Activated CD8-positive, alpha-beta memory T cell treated with anti-CD3 and anti-CD28 coated beads, Interleukin-2, amount 10 ng/mL, durations not matched to agents 7 days and 5 days (primary cell): ENCODE measurements at regions not wholly inside any gene's neighbourhood (a gene's known extent, or its start where the extent isn't known, plus 50 kb on each side); places are given as distances from the start of the nearest gene placed in this dataset.
"Not testable (repeated sequence)": the region's sequence is repeated elsewhere in the genome, so short reads cannot be mapped to it uniquely, and the experiment has no call there.

Experiments
- ATAC-seq: fragments of 150-1000 bp; cut with Tn5 transposase; one replicate; pipeline ENCODE4 v1.10.0; 2021; ENCODE audit warnings: moderate library complexity
- CTCF ChIA-PET: fragments of 350-600 bp; sonication (Branson Sonifier 250); formaldehyde crosslinking; loops from one replicate; lab custom pipeline; 2021; ENCODE audit warnings: antibody characterized with exemption; lab: Charles Lee
- DNase-seq: peaks from one replicate; pipeline ENCODE4 v3.0.0-alpha.2; 2020
- H3K27ac Mint-ChIP-seq: one replicate; pipeline ENCODE4 v1.8.0; 2021; ENCODE audit warnings: mild to moderate bottlenecking, mixed read lengths
- H3K27me3 Mint-ChIP-seq: one replicate; pipeline ENCODE4 v1.8.0; 2021; ENCODE audit warnings: mixed read lengths
- H3K36me3 Mint-ChIP-seq: one replicate; pipeline ENCODE4 v1.8.0; 2021; ENCODE audit warnings: mild to moderate bottlenecking, mixed read lengths
- H3K4me1 Mint-ChIP-seq: one replicate; pipeline ENCODE4 v1.8.0; 2021; ENCODE audit warnings: mixed read lengths
- H3K4me3 Mint-ChIP-seq: one replicate; pipeline ENCODE4 v1.8.0; 2021; ENCODE audit warnings: mild to moderate bottlenecking, moderate library complexity, mixed read lengths
- H3K9me3 Mint-ChIP-seq: one replicate; pipeline ENCODE4 v1.8.0; 2022; ENCODE audit warnings: low read depth, mixed read lengths

- H3K9me3 Mint-ChIP-seq: no peaks in the 10 kb centered on the region
- no peak overlapping the region for H3K27ac Mint-ChIP-seq
- H3K27me3 Mint-ChIP-seq: peaks cover 2% of the 10 kb centered on the region
- H3K36me3 Mint-ChIP-seq: no peaks in the 10 kb centered on the region
- no peaks in the 10 kb centered on the region for H3K4me1 Mint-ChIP-seq
- CTCF ChIA-PET: no interaction called here
- H3K4me3 Mint-ChIP-seq: no peak overlapping the region
- ATAC-seq (no peak), DNase-seq (no peak)
Measured at GRCh38 chr20:48120120-48120519, 334.8 kb upstream of the SULF2 start.

DNA sequence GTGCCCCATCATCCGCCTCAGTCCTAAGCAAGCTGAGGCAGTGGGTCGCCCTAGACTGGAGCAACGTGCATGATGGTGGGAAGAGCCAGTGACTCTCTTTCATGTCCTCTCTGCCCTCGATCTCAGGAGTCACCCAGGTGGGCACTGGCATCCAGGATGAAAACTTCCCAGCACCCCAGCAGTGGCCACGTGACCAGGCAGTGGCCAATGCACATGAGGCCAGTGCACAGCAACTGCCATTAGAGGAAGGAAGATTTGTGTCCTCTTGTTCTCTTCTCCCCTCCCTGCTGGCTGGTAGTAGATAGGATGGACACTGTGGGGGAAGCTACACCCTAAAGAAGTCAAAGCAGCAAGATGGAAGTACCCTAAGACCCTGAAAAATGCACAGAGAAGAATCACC, 334.1 kb upstream of the SULF2 start:
- H3K4me1 Mint-ChIP-seq, H3K27me3 Mint-ChIP-seq, H3K27ac Mint-ChIP-seq, H3K9me3 Mint-ChIP-seq, CTCF ChIA-PET, DNase-seq, ATAC-seq, H3K4me3 Mint-ChIP-seq, H3K36me3 Mint-ChIP-seq: not testable (repeated sequence)

GRCh38 chr20:48115502-48115901, 330.2 kb upstream of the SULF2 start:
- Mint-ChIP-seq H3K9me3 (no peaks in the 10 kb centered on the region), H3K4me3 (no peak overlapping the region), H3K27ac (no peak overlapping the region), H3K36me3 (no peaks in the 10 kb centered on the region), H3K27me3 (peaks cover 3% of the 10 kb centered on the region), H3K4me1 (no peaks in the 10 kb centered on the region)
- CTCF ChIA-PET: no interaction called here
- ATAC-seq: no peak
- no peak for DNase-seq

DNA sequence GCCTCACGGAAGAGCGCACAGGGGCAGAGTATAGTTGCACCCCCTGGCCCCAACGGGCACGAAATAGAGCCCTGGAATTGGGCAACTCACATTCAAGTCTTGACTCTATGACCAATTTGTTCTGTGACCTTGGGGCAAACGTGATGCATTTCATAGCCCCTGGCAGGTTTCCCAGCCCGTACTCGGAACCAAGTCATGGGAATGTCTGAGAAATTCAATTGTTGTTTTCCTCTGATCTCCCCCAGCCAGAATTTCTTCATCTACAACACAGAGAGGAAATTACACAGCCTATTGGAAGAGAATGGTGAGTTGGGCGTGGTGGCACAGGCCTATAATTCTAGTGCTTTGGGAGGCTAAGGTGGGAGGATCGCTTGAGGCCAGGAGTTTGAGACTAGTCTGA, 322.3 kb upstream of the SULF2 start:
- CTCF ChIA-PET: no interaction called here
- no peaks in the 10 kb centered on the region for H3K4me1 Mint-ChIP-seq

GRCh38 chr20:48106428-48106827, 321.1 kb upstream of the SULF2 start:
- Mint-ChIP-seq H3K4me3 (no peak overlapping the region), H3K4me1 (no peaks in the 10 kb centered on the region), H3K27ac (no peak overlapping the region), H3K27me3 (peaks cover 2% of the 10 kb centered on the region), H3K9me3 (no peaks in the 10 kb centered on the region), H3K36me3 (no peaks in the 10 kb centered on the region)
- CTCF ChIA-PET: no interaction called here
- ATAC-seq (no peak), DNase-seq (no peak)

More for the DNA sequence above, 322.3 kb upstream of the SULF2 start:
- no peak overlapping the region for H3K27ac Mint-ChIP-seq
- H3K36me3 Mint-ChIP-seq: no peaks in the 10 kb centered on the region
- H3K9me3 Mint-ChIP-seq: no peaks in the 10 kb centered on the region
- H3K27me3 Mint-ChIP-seq: peaks cover 2% of the 10 kb centered on the region
- H3K4me3 Mint-ChIP-seq: no peak overlapping the region
- DNase-seq (no peak), ATAC-seq (no peak)

DNA sequence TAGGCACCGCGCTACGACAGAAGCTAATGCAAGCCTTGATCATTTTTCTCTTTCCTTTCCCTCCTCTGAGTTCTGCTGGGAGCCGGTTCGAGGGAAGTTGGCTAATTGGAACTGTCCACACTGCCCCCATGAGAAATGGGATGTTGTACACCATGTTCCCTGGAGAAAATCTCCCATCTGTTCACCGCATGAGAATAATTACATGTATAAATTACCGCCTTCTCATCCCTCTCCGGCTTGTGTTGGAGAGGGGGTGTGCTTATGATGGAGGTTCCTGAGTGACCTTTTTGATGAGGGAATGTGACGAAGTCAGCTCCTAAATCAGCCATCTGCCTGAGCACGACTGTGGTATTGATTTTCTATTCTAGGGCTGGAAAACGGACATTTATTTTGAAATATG, 320.2 kb upstream of the SULF2 start:
- CTCF ChIA-PET: no interaction called here
- no peaks in the 10 kb centered on the region for H3K4me1 Mint-ChIP-seq
- no peaks in the 10 kb centered on the region for H3K36me3 Mint-ChIP-seq
- DNase-seq (no peak), ATAC-seq (no peak)
- no peak overlapping the region for H3K27ac Mint-ChIP-seq
- H3K27me3 Mint-ChIP-seq: no peaks in the 10 kb centered on the region
- no peak overlapping the region for H3K4me3 Mint-ChIP-seq
- no peaks in the 10 kb centered on the region for H3K9me3 Mint-ChIP-seq

DNA sequence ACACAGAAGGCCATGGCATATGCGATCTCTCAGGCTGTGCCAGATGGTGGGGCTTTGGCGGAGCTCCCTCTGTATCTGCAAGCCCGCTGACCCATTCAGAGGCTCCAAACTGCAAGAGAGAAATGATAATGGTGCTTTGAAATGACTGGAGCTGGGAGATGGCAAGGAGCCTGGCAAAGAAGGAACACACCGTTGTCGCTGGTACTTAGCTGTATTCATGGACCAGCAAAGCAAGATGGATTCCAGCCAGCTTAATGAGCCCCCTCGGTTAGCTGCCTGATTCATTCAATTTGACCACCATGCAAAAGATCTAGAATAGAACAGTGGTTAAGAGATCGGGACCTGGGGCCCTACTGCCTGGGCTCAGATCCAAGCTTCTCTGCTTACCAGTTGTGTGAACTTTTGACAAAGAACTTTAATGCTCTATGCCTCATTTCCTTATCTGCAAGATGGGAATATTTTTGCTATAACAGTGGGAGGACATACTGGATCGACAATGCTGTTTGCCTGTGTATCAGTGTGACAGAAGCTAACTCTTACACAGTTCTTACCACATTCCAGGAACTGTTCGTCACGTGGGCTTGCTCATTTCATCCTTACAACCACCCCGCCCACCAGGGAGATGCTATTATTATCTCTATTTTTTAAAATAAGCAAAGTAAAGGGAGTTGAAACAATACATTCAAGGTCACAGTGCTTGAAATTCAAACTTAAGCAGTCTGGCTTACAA, 317.8 kb upstream of the SULF2 start:
- H3K4me3 Mint-ChIP-seq: no peak overlapping the region
- ATAC-seq: no peak
- no peaks in the 10 kb centered on the region for H3K4me1 Mint-ChIP-seq
- no peak for DNase-seq
- no peaks in the 10 kb centered on the region for H3K36me3 Mint-ChIP-seq
- H3K27me3 Mint-ChIP-seq: no peaks in the 10 kb centered on the region
- CTCF ChIA-PET: no interaction called here
- no peaks in the 10 kb centered on the region for H3K9me3 Mint-ChIP-seq
- no peak overlapping the region for H3K27ac Mint-ChIP-seq

- no peak for ATAC-seq
- Mint-ChIP-seq H3K27ac (no peak overlapping the region), H3K9me3 (no peaks in the 10 kb centered on the region), H3K4me3 (no peak overlapping the region), H3K4me1 (no peaks in the 10 kb centered on the region), H3K27me3 (no peaks in the 10 kb centered on the region), H3K36me3 (no peaks in the 10 kb centered on the region)
- DNase-seq: no peak
- CTCF ChIA-PET: no interaction called here
Measured at GRCh38 chr20:48102076-48102787, 317.0 kb upstream of the SULF2 start.

DNA sequence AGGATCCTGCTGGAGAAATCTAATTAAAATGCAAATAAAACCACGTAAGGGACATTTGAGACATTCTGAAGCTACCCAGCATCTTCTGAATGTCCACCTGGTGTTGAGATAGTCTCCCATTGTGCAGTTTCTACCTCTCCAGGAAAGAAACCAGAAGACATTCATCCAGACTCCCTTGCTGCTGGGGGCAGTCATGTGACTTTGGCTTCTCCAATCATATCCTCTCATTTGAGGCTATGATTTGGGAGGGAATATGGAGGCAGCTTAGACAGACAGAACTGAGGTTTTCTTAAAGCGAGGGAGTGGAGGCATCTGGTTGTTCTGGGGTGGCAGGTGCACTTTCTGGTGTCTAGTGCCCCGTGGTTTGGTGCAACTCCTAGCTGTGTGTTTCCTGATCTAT, 315.2 kb upstream of the SULF2 start:
- Mint-ChIP-seq H3K4me3 (no peak overlapping the region), H3K4me1 (no peaks in the 10 kb centered on the region), H3K27me3 (no peaks in the 10 kb centered on the region), H3K27ac (no peak overlapping the region), H3K36me3 (no peaks in the 10 kb centered on the region), H3K9me3 (no peaks in the 10 kb centered on the region)
- CTCF ChIA-PET: no interaction called here
- DNase-seq (no peak), ATAC-seq (no peak)

- Mint-ChIP-seq H3K4me1 (no peaks in the 10 kb centered on the region), H3K9me3 (no peaks in the 10 kb centered on the region), H3K36me3 (no peaks in the 10 kb centered on the region), H3K4me3 (no peak overlapping the region), H3K27me3 (no peaks in the 10 kb centered on the region), H3K27ac (no peak overlapping the region)
- DNase-seq (no peak), ATAC-seq (no peak)
- CTCF ChIA-PET: no interaction called here
Measured at GRCh38 chr20:48098866-48099265, 313.6 kb upstream of the SULF2 start.

DNA sequence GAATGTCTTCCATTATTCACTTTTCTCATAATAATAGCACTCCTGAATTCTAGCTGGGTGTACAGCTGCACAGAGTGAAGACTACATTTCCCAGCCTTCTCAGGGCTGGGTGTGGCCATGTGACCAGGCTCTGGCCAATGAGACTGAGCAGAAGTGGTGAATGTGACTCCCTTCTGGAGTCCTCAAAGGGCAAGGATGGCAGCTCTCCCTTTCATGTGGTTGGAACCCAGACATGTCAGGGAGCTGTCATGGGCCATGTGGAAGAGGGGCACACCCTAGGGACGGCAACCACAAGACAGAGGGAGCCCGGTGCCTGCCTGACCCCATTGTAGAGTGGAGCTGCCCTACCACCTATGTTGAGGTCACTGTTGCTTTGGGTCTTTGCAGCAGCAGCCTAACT, 312.8 kb upstream of the SULF2 start:
- Mint-ChIP-seq H3K9me3 (no peaks in the 10 kb centered on the region), H3K4me1 (no peaks in the 10 kb centered on the region), H3K27me3 (peaks cover 2% of the 10 kb centered on the region), H3K4me3 (no peak overlapping the region), H3K36me3 (no peaks in the 10 kb centered on the region), H3K27ac (no peak overlapping the region)
- CTCF ChIA-PET: no interaction called here
- DNase-seq (no peak), ATAC-seq (no peak)

DNA sequence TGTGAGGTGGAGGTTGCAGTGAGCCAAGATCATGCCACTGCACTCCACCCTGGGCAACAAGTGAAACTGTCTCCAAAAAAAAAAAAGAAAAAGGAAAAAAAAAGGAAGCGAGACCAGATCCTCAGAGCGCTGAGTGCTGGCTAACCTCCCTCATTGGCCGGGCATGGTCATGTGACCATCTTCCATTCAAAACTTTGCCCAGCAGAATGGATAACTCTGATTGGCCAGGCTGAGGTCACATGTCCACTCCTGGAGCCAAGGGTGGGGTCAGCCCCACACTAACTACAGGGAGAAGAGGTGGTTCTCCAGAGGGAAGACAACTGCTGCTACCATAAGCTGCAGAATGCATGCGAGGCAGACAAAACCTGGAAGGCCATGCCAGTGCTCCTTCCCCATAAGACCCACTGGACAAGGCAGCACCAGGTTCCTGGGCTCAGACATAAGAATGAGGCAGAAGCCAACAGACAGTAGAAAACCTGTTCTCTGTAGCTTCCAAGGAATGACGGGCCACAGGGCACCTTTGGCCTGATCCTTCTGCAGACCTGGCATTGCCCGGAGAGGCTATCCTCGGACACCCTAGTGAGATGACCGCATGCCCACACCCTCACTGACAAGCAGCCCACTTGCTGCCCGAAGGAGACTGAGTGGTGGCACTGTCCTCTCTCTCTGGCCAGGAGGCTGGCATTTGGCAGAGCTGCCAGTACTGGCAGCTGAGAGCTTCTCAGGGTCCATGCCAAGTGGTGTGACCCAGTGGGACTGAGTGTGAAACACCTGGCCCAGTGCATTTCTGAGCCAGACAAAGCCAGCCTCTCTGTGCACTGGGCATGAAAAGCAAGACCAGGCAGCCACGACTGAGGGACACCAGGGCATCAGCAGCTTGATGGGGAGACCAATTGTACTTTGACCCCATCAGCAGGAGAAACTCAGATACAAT, 311.9 kb upstream of the SULF2 start:
- Mint-ChIP-seq H3K27me3 (peaks cover 2% of the 10 kb centered on the region), H3K27ac (no peak overlapping the region), H3K4me1 (no peaks in the 10 kb centered on the region), H3K9me3 (no peaks in the 10 kb centered on the region), H3K4me3 (no peak overlapping the region), H3K36me3 (no peaks in the 10 kb centered on the region)
- DNase-seq (no peak), ATAC-seq (no peak)
- CTCF ChIA-PET: no interaction called here

DNA sequence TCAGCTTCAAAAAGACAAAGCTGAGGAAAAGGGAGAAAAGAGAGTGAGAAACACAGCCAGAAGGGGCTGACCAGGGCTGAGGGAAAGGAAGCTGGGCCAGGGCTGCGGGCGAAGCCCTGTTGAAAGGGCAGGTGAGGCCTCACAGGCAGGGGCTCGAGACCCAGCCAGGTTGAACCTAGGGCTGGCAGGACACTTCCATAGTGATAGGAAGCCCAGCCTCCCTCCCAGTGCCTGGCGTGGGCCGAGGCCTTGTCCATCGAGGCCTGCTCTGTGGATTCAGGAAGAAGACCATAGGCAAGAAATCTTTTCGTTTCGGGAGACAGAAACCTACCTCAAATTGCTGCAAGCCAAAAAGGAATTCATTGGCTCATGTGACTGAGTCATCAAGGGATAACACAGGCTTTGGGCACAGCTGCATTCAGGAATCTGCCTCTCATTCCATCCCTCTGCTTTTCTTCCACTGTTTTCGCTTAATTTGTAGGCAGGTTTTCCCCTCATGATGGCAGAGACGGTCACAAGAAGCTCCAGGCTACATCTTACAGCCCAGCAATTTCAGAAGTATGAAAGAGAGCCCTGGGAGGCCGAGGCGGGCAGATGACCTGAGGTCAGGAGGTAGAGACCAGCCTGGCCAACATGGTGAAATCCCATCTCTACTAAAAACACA, 311.1 kb upstream of the SULF2 start:
- ATAC-seq: no peak
- Mint-ChIP-seq H3K36me3 (no peaks in the 10 kb centered on the region), H3K4me3 (no peak overlapping the region), H3K27ac (no peak overlapping the region), H3K9me3 (no peaks in the 10 kb centered on the region), H3K27me3 (peaks cover 2% of the 10 kb centered on the region), H3K4me1 (no peaks in the 10 kb centered on the region)
- CTCF ChIA-PET: no interaction called here
- no peak for DNase-seq
